Karpas-422 (cell line): ENCODE measurements at regions not wholly inside any gene's neighbourhood (a gene's known extent, or its start where the extent isn't known, plus 50 kb on each side); places are given as distances from the start of the nearest gene placed in this dataset.

Experiments used
- DNase-seq: peaks from one replicate; pipeline ENCODE4 v3.0.0-alpha.2; 2015
- H2AFZ ChIP-seq: fragments of 200-600 bp; sonication (generic); 2 replicates; pipeline ENCODE4 v1.6.1; 2014; ENCODE audit warnings: antibody characterized with exemption, low read length, mixed read lengths
- H3K27ac ChIP-seq: fragments of 200-600 bp; sonication (generic); 2 replicates; pipeline ENCODE4 v1.5.1; 2014; ENCODE audit warnings: mild to moderate bottlenecking, low read length, moderate library complexity
- H3K27me3 ChIP-seq: fragments of 200-600 bp; sonication (generic); 2 replicates; pipeline ENCODE4 v1.6.1; 2014; ENCODE audit warnings: low read length, mixed read lengths
- H3K36me3 ChIP-seq: fragments of 200-600 bp; sonication (generic); 2 replicates; pipeline ENCODE4 v1.6.1; 2014; ENCODE audit warnings: low read length, mixed read lengths; ENCODE audit not compliant: insufficient read depth
- H3K4me1 ChIP-seq: fragments of 200-600 bp; sonication (generic); 2 replicates; pipeline ENCODE4 v1.6.1; 2014; ENCODE audit warnings: mild to moderate bottlenecking, low read length, mixed read lengths
- H3K4me2 ChIP-seq: fragments of 200-600 bp; sonication (generic); 2 replicates; pipeline ENCODE4 v1.6.1; 2014; ENCODE audit warnings: low read length, low read depth, mild to moderate bottlenecking; ENCODE audit not compliant: poor library complexity, severe bottlenecking
- H3K4me3 ChIP-seq: fragments of 200-600 bp; sonication (generic); 2 replicates; pipeline ENCODE4 v1.5.1; 2014; ENCODE audit warnings: mild to moderate bottlenecking, antibody characterized with exemption, low read length, mixed read lengths
- H3K79me2 ChIP-seq: fragments of 200-600 bp; sonication (generic); 2 replicates; pipeline ENCODE4 v1.6.1; 2014; ENCODE audit warnings: mild to moderate bottlenecking, low read length, mixed read lengths
- H3K9ac ChIP-seq: fragments of 200-600 bp; sonication (generic); 2 replicates; pipeline ENCODE4 v1.6.0; 2014; ENCODE audit warnings: low read length
- H3K9me2 ChIP-seq: fragments of 200-600 bp; sonication (generic), shearing (Covaris generic); replicated peaks from 2 replicates; pipeline ENCODE4 v1.6.0; 2014; ENCODE audit warnings: mild to moderate bottlenecking, low read length, moderate library complexity; ENCODE audit not compliant: insufficient read depth
- H3K9me3 ChIP-seq: fragments of 300-700, 200-600 bp; sonication (generic); 2 replicates; pipeline ENCODE4 v1.6.1; 2014; ENCODE audit warnings: low read length, mixed read lengths
- H4K20me1 ChIP-seq: fragments of 200-600 bp; sonication (generic); 2 replicates; pipeline ENCODE4 v1.6.1; 2014; ENCODE audit warnings: mild to moderate bottlenecking, antibody characterized with exemption, low read length, low read depth; ENCODE audit not compliant: insufficient read depth

GRCh38 chr6:77021232-77021631, 442.1 kb downstream of the HTR1B start:
- no peaks in the 10 kb centered on the region for H3K4me1 ChIP-seq
- no peaks in the 10 kb centered on the region for H4K20me1 ChIP-seq
- no peaks in the 10 kb centered on the region for H3K36me3 ChIP-seq
- no peak overlapping the region for H3K4me3 ChIP-seq
- H2AFZ ChIP-seq = no peak overlapping the region
- no peak overlapping the region for H3K27ac ChIP-seq
- no peaks in the 10 kb centered on the region for H3K9me2 ChIP-seq
- H3K27me3 ChIP-seq = no peaks in the 10 kb centered on the region
- no peak overlapping the region for H3K9ac ChIP-seq
- DNase-seq = no peak
- H3K4me2 ChIP-seq = no peak overlapping the region
- peaks cover 23% of the 10 kb centered on the region for H3K9me3 ChIP-seq
- no peaks in the 10 kb centered on the region for H3K79me2 ChIP-seq

GRCh38 chr6:77019081-77019480, 444.2 kb downstream of the HTR1B start:
- Histone ChIP-seq H3K27ac (no peak overlapping the region), H3K4me3 (no peak overlapping the region), H3K9me2 (no peaks in the 10 kb centered on the region), H4K20me1 (no peaks in the 10 kb centered on the region), H3K4me2 (no peak overlapping the region), H3K36me3 (no peaks in the 10 kb centered on the region), H3K9me3 (peaks cover 27% of the 10 kb centered on the region), H3K9ac (no peak overlapping the region), H3K4me1 (no peaks in the 10 kb centered on the region), H3K79me2 (no peaks in the 10 kb centered on the region), H3K27me3 (no peaks in the 10 kb centered on the region), H2AFZ (no peak overlapping the region)
- no peak for DNase-seq

- DNase-seq = no peak
- no peaks in the 10 kb centered on the region for H4K20me1 ChIP-seq
- no peak overlapping the region for H3K27ac ChIP-seq
- no peak overlapping the region for H3K4me2 ChIP-seq
- H3K36me3 ChIP-seq = no peaks in the 10 kb centered on the region
- no peaks in the 10 kb centered on the region for H3K4me1 ChIP-seq
- no peak overlapping the region for H2AFZ ChIP-seq
- no peaks in the 10 kb centered on the region for H3K27me3 ChIP-seq
- H3K9ac ChIP-seq = no peak overlapping the region
- no peaks in the 10 kb centered on the region for H3K9me2 ChIP-seq
- no peaks in the 10 kb centered on the region for H3K79me2 ChIP-seq
- H3K4me3 ChIP-seq = no peak overlapping the region
- H3K9me3 ChIP-seq = peaks cover 27% of the 10 kb centered on the region
These were observed 445.8 kb downstream of the HTR1B start for GRCh38 chr6:77017537-77017936.

GRCh38 chr6:77015350-77015749, 447.9 kb downstream of the HTR1B start:
- no peak for DNase-seq
- no peaks in the 10 kb centered on the region for H4K20me1 ChIP-seq
- no peaks in the 10 kb centered on the region for H3K79me2 ChIP-seq
- H3K4me2 ChIP-seq = no peak overlapping the region
- H3K9me2 ChIP-seq = no peaks in the 10 kb centered on the region
- no peaks in the 10 kb centered on the region for H3K36me3 ChIP-seq
- H3K4me1 ChIP-seq = no peaks in the 10 kb centered on the region
- no peak overlapping the region for H2AFZ ChIP-seq
- H3K9ac ChIP-seq = no peak overlapping the region
- H3K9me3 ChIP-seq = peaks cover 30% of the 10 kb centered on the region
- H3K27ac ChIP-seq = no peak overlapping the region
- H3K4me3 ChIP-seq = no peak overlapping the region
- no peaks in the 10 kb centered on the region for H3K27me3 ChIP-seq

GRCh38 chr6:77011929-77012545, 451.3 kb downstream of the HTR1B start:
- Histone ChIP-seq H3K9ac (no peak overlapping the region), H3K4me2 (no peak overlapping the region), H3K36me3 (no peaks in the 10 kb centered on the region), H3K9me3 (peaks cover 23% of the 10 kb centered on the region), H3K4me1 (no peaks in the 10 kb centered on the region), H3K27ac (no peak overlapping the region), H3K27me3 (no peaks in the 10 kb centered on the region), H3K9me2 (no peaks in the 10 kb centered on the region), H4K20me1 (no peaks in the 10 kb centered on the region), H3K4me3 (no peak overlapping the region), H3K79me2 (no peaks in the 10 kb centered on the region), H2AFZ (no peak overlapping the region)
- no peak for DNase-seq

GRCh38 chr6:77010931-77011542, 452.3 kb downstream of the HTR1B start:
- no peaks in the 10 kb centered on the region for H3K79me2 ChIP-seq
- H3K36me3 ChIP-seq = no peaks in the 10 kb centered on the region
- DNase-seq = no peak
- no peaks in the 10 kb centered on the region for H4K20me1 ChIP-seq
- no peaks in the 10 kb centered on the region for H3K27me3 ChIP-seq
- H3K9me3 ChIP-seq = peaks cover 26% of the 10 kb centered on the region
- H3K9ac ChIP-seq = no peak overlapping the region
- H3K4me2 ChIP-seq = no peak overlapping the region
- H3K27ac ChIP-seq = no peak overlapping the region
- no peak overlapping the region for H2AFZ ChIP-seq
- no peaks in the 10 kb centered on the region for H3K9me2 ChIP-seq
- no peaks in the 10 kb centered on the region for H3K4me1 ChIP-seq
- no peak overlapping the region for H3K4me3 ChIP-seq

GRCh38 chr6:76992553-76992952, 470.7 kb downstream of the HTR1B start:
- Histone ChIP-seq H3K4me2 (no peak overlapping the region), H2AFZ (no peak overlapping the region), H3K27ac (no peak overlapping the region), H4K20me1 (no peaks in the 10 kb centered on the region), H3K4me3 (no peak overlapping the region), H3K9me2 (no peaks in the 10 kb centered on the region), H3K36me3 (no peaks in the 10 kb centered on the region), H3K79me2 (no peaks in the 10 kb centered on the region), H3K9me3 (peaks cover 23% of the 10 kb centered on the region), H3K4me1 (no peaks in the 10 kb centered on the region), H3K9ac (no peak overlapping the region), H3K27me3 (no peaks in the 10 kb centered on the region)
- DNase-seq = no peak

GRCh38 chr6:76984572-76984971, 478.7 kb downstream of the HTR1B start:
- Histone ChIP-seq H3K4me2 (no peak overlapping the region), H3K9ac (no peak overlapping the region)
- DNase-seq = no peak

More at GRCh38 chr6:76984572-76984971, 478.7 kb downstream of the HTR1B start:
- Histone ChIP-seq H4K20me1 (no peaks in the 10 kb centered on the region), H3K79me2 (no peaks in the 10 kb centered on the region), H3K27ac (no peak overlapping the region), H3K4me3 (no peak overlapping the region), H3K9me2 (no peaks in the 10 kb centered on the region), H3K9me3 (peaks cover 2% of the 10 kb centered on the region; the same call in 1 of the 2 replicates), H3K36me3 (no peaks in the 10 kb centered on the region), H3K27me3 (no peaks in the 10 kb centered on the region), H3K4me1 (no peaks in the 10 kb centered on the region), H2AFZ (no peak overlapping the region)
